Stimulated activated CD8-positive, alpha-beta memory T cell treated with anti-CD3 and anti-CD28 coated beads, Interleukin-15, amount 100 ng/mL, for 1 hour (primary cell): ENCODE measurements at regions not wholly inside any gene's neighbourhood (a gene's known extent, or its start where the extent isn't known, plus 50 kb on each side); places are given as distances from the start of the nearest gene placed in this dataset.

ENCODE experiments used
- DNase-seq: peaks from one replicate; pipeline ENCODE4 v3.0.0-alpha.2; 2020; ENCODE audit warnings: low read depth

DNA sequence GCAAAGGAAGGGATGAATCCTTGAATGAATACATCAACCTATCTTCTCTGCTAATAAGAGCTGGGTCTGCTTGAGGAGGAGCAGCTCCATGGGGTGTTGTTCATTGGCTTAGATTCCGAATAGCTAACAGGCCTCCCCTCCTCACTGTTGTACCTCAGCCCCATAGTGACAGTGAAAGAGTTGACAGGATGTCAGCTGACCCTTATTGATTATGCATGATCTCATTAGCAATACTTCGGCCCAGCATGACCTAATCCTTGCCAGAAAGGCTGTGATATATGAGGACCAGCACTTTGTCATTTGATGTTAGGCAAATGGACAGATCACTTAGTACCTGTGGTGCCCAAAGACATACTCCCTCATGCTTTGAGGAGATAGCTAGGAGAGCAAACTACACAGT is 1333.7 kb upstream of the CELF4 start:
- DNase-seq, result no peak

DNA sequence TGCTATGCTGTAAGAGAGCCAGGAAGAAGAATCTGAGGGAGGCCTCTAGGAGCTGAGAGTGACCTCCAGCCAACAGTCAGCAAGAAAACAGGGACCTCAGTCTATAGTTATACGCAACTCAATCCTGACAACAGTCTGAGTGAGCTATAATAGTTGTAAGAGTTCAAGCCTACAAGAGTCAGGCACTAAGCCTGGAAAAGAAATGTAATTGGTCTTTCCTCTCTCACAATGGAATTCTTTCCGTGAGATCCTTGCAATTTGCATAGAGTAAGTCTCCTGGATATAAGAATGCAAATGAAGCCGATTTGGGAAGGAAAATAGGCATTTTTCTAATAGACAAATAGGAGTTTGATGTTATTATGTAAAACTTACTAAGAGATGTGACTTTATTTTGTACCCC is 1332.6 kb upstream of the CELF4 start:
- no peak for DNase-seq

DNA sequence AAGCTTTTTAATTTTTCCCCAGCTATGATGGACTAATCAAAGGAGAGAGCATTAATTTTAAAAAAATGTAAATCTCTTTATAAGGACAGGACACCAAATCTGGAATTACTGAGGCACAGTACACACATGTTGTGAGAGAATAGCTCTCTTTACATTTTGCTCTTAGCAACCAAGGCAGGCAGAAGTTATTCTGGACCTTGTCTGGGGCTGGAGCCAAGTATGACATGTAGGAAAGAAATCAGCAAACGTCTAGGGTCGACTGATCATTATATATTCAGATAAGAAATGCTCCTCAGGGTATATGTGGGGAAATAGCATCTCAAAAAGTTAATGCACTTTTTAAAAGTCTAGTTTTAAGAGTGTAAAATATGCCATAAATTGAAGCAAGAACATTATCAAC is 1330.0 kb upstream of the CELF4 start:
- DNase-seq, result no peak

DNA sequence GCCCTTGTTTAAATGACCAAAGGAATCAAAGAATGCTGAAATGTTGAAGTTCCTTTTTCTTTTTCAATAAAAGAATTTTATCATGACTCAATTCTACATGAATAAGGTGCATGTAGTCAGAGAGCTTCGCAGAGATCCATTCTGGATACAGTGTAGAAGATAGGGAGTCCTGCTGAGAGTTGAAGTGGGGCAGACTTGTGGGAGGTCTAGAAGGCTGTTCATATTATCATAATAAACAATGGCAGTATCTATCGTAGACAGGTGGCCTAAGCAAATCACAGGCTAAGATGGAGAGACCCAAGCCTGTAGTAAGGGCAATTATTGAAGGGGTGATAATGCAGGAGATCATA is 1322.0 kb upstream of the CELF4 start:
- DNase-seq, result no peak

DNA sequence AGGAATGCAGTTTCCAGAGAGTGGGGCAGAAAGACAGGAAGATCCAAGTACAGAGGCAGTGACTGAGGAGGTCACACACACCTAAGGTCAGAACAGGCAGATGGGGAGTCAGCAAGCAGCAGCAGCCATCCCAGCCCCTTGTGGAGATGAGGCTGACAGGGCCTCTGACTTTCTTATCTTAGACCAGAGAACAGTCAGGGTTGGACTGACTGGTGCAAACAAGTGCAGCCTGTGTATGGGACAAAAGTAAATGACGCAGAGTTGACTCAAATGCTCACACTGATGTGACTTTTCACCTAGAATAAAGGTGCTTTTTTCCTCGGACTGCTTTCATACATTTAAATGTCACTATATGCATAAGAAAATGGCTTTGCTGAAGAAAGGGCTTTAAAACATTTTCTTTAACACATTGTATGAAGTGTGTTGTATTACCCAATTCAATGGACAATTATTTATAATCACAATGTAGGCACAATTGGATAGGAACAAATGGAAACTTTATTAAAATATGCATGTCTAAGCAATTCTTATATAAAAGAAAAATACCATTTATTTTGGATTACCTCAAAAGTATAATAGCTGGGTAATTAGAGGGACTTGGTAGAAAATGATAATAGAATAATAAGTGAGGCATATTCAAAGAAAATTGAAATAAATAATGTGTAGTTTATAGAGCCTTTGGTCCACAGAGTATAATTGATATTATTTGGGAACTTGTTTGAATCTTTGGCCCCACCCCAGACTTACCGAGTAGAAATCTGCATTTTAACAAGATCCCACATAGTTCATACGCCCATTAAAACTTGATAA is 1321.5 kb upstream of the CELF4 start:
- no peak for DNase-seq

DNA sequence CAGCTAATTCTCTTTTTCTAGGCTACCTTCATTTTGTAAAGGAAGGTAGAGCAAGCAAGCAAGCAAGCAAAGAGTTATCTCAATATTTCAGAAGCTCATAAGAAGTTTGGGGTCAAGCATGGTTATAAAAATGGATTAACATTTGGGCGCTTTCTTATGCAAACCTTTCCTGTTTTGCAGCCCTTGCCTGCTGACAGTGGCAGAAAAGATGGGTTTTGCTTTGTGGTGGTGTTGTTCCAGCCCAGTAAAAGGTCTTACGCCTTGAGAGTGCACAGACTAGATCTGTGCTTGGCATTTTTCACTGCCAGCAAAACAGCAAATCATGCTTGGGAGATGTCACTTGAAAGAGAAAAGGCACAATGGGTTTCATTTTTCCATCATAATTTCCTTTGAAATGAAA is 1320.6 kb upstream of the CELF4 start:
- no peak for DNase-seq

DNA sequence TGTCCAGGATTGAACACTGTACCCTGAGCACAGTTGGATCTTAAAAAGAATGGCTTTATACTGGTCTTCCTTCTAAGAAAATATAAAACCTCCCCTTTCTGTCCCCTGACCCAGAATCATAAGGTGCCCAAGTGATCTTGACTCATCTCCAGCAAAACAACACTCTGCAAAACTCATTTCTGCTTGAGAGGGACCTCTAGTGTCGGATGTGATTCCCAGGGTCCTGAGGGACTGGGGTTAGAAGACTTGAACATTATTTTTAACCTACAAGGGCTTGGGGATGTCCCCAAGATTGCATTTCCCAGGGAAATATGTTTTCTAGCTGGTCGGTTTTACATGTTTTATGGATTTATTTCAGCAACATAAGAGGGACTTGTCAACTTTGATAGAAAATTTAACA is 1318.5 kb upstream of the CELF4 start:
- no peak for DNase-seq

DNA sequence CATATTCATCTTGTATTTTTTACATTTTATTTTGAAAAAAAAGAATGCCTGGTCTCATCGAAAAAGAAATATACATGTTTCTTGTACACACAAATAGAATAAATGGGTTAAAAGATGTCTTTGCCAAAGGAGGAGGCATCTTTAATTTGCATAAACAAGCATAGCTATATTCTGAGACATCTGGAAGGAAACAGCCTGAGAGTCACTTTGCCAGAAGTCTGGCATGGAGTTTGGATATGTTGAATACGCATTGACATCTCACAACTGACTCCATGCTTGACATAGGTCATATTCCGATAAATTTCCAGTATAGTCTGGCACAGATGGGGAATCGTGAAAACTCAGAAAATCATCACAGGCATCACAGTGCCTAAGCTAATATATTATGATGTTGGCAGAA is 1317.5 kb upstream of the CELF4 start:
- DNase-seq, result no peak

DNA sequence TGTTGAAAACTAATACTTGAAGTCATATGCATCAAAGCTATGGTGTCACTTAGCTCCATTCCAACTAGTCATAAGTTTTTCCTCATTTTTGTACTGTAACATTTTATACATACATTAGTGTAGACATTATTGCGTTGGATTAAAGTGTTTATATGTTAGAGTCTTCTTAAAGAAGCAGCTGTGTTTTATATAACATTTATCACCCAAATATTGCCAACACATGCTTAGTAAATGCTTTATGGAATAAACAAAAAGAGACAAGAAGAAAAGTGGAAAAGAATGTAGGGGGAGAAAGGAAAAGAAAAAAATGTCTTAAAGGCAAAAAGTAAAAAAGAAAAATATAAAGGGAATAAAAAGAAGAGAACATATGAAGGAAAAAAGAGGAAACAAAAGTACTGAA is 1314.3 kb upstream of the CELF4 start:
- no peak for DNase-seq

DNA sequence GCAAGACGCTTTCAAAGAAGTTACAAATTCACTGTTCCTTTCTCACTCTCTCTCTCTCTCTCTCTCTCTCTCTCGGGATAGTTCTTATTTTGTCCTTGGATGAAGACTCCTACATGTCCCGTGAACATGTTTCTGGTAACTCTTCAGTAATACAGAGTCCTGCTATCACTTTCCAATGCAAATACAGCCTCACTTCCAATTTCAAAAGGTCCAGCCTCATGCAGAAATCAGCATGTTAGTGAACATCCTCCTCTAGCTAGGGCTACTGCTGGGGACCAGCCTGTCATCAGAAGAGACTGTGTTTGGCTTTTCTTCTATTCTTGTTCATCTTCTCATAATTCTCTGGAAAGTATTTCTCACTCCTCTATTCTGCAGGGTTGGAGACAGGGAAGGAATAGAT is 1306.7 kb upstream of the CELF4 start:
- DNase-seq, result no peak

DNA sequence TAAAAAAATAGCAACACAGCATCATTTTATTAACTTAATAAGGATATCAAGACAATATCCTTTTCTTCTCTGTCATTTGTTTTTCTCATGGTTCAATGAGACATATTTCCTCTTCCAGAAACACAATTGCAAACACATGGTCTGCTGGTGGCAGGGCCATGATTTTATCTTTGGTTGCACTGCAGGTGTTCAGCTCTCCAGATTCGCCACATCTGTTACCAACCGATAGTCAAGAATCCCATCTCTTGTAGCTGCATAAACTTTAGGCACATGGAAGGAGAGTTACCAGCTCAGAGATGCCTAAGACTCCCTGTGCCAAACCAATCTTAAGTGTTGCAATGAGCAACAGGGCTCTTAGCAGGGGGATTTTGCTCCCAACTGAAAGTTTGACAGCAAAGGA is 1303.2 kb upstream of the CELF4 start:
- DNase-seq, result no peak

DNA sequence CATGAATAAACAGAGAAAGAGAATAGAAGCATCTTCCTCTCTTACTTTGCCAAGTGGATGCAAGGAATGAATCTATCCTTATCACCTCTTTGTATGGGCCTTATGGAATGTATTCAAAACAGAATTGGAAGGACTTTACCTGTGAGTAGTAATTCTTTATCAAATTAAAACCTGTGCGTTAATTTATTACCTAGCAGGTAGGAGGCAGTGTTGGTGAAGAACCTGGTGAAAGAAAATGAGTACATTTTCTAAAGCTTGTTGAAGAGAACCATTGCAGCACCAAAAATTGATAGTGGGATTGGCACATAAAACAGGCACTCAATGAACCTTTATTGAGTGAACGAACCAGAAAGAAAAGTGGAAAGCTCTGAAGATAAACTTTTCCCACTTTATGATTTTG is 1302.1 kb upstream of the CELF4 start:
- DNase-seq, result no peak

DNA sequence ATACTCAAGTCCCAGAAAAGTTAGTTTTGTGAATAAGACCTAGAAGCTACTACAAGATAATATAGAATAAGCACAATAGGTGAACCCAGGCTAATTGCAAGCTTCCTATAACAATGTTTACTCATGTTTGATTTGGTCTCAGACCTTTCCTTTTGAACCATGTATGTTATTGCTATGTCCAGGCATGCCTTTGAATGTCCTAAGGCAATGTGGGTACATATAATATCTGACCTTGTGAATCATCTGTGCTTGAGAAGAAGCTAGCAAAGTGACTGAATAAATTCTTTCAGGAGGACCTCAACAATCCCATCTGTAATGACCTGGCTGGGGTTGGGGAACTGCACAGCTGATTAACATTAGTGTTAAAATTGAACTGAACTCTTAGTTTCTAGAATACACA is 1285.9 kb upstream of the CELF4 start:
- DNase-seq, result no peak

DNA sequence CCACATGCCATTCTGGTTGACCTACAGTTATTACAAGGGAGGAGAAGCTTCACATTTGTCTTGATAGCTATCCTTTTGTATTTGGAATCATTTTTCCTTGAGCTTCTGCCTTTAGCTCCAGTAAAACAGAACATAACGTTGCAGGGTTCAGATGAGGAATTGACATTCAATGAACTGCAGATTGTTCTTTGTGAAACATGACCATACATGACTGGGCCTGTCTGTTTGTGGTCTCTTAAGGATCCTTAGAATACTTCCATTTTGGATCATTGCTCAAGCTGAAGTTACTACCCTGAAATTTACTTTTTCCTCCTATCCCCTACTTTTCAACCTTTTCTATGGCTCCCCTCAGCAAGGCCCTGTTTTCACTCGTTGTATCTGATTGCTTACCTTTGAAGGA is 1281.7 kb upstream of the CELF4 start:
- no peak for DNase-seq

DNA sequence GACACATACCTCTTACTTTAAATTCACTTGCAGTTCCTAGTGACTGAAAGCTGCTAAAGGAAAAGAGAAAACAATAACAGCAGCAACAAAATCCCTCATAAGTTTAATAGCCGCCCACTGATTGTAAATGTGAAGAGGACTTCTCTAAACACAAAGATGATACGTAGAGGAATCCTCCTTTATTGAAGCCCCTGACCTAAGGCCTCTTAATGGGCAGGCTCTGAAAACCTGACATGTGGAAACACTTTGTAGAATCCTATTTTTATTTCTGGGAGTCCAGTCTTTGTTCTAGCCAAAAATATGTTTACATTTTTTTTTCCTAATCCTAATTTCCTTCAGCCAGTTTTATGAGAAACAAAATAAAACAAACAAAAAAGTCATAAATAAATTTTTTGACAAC is 1277.7 kb upstream of the CELF4 start:
- DNase-seq, result no peak

DNA sequence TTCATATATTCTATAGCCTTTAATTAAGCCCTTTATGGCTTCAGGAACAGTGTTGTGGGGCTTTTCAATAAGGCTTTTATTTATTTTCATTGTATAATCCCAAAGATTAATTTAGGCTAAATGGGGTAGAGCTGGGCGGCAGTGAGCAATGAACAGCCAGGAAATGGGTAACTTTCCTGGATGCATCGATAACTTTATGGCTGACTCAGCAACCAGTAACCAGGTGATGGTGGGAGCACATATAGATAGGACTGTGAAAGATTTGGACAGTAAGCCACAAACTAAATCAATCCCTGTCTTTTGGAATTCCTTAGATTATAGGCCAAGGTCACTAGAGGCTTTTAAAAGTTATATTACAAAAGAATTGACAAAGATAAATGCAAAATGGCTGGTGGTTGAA is 1260.6 kb upstream of the CELF4 start:
- DNase-seq, result no peak

DNA sequence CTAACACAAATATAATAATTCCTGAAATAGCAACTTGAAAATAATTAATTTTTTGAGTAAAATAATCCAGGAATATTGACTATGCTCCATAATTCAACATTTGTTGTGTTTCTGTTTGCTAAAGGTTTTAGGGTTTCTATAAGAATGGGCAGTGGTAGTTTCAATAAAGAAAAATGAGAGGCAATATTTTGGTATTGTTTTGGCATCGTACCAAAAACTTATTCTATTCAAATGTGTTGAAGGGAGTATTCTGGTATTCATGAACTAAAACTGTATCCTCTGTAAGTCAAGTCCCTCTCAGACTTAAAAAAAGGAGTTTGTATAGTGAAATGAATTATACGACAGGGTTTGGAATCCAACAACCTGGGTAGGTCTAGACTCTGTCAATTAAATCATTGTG is 1245.6 kb upstream of the CELF4 start:
- no peak for DNase-seq

DNA sequence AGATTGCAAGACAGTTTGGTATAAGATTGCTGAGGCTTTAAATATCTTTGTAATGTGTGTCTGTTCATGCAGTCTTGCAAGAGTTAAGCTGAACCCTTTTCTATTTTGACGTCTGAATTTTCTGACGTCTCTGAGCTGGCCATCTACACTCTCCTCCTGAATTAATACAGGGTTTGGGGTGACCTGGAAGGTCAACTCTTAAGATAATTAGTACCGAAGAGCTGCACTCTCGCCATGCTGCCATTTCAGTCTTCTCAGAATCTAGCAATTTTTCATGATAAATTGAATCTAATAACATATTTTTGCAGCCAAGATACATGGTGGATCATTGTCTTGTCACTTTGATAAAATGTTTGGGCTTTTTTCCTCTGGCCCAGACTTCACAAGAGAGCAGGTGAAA is 1245.2 kb upstream of the CELF4 start:
- no peak for DNase-seq

DNA sequence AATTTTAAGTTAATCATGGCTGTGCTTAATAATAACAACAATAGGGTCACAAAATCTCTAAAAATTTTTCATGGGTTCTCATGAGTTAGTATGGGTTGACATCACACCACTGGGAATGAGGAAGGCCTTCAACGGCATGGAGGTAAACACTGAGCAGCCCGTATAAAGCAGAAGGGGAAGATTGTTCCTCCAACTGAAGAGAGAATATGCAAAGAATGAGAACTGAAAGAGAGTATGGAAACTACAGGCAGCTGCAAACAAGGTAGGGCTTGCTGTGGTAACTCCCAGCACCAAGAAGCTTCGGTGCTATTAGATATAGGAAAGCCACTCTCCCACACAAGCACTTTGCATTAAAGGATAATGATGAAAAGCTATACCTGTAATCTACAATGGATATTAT is 1242.3 kb upstream of the CELF4 start:
- no peak for DNase-seq

DNA sequence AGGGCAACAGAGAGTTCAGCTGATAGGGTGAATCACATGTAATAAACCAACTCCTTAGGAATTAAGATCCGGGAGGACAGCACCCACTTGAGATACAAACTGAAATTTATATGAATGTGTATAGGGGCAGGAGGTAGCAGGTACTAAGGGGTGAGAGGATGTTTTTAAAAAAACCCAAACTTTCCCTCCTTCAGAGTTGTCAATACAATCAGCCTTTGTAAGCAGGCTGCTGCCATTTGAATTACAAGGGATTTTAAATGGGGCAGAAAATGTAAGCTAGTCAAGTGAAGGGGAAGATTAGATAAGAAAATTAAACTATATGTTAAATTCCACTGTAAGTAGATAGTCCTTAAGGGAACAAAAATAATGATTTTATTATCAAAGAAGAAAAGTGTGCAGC is 1239.7 kb upstream of the CELF4 start:
- no peak for DNase-seq

DNA sequence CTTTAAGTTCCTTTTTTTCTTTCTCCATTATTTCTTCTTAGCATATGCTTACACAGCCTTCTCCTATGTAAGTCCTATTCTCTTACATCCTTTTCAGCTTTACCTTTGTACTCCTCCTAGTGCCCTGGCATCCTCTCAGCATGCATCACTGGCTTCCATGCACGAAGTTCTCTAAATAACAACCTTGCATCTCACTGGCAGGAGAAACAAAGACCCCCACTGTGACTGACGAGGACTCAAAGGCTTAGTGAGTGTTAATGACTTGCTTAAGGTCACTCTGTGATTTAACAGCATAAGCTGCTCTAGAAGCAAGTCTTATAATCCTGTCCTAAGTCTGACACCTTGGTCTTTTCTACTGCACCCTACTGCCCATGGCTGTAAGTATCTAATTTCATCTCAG is 1236.0 kb upstream of the CELF4 start:
- DNase-seq, result no peak

DNA sequence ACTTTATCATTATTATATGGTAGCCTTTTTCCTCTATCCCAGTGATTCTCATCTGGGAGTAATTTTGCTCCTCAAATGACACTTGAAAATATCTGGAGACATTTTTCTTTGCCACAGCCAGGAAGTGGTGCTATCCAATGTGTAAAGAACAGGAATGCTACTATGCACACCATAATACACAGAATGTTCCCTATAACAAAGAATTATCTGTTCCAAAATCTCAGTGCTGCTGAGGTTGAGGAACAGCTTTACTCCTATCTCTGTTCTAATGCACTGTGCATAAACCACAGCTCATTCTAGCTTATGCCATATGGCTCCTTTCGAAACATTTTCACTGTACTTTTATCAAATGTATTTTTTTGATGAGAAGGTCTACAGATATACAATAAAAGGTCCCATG is 1231.2 kb upstream of the CELF4 start:
- no peak for DNase-seq

DNA sequence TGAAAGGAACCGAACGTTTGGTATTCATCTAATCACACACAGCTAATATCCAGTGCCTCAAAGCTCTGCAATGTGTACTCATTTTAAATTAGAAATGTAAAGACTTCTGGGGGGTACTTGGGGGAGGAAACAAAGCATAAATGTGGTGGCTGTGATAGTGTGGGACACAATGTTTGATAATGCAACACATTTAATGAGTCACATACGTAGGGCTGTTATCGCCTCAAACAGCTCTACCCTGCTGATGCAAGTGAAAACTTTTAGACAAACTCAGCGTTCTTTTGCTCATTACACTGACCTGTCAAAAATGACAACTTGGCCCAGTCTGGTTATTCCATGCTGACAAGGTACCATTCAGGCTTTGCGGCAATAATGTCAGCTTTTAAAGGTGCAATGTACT is 1227.1 kb upstream of the CELF4 start:
- DNase-seq, result no peak

DNA sequence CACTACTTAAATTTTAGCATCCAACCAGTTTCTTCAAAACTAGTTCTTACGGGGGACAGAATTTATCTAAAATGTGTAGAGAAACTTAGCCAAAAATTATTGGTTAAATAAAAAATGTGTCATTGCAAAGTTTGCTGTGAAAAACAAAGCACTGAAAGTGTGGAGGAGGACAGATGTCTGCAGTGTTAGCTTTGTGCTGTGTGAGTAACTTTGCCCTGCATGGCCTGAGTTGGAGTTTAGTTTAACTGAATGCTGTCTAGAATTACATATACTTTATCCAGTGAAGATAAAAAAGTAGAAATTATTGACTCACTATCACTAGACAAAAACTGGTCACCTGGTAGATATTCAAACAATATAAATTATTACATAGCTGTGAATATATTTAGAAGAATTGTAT is 1225.2 kb upstream of the CELF4 start:
- no peak for DNase-seq

DNA sequence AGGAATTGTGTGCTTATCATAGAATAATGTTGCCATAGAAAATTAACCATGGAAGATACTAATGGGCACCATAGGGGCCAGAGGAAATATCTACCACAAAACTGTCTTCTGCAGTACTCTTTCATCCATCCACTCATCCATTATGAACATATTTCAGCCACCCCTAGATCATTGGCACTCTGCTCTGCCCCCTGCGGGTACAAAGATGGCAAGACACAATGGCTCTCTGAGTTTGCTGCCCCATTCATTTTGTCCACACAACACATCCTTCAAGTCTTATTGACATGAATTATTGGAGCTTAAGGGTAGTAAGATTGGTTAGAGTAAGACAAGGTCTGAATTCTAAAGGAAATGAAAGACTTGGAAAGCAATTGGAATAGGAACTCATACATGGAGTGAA is 1224.7 kb upstream of the CELF4 start:
- DNase-seq, result no peak
